ENCODE measurements at regions not wholly inside any gene's neighbourhood (a gene's known extent, or its start where the extent isn't known, plus 50 kb on each side); places are given as distances from the start of the nearest gene placed in this dataset.

DNA sequence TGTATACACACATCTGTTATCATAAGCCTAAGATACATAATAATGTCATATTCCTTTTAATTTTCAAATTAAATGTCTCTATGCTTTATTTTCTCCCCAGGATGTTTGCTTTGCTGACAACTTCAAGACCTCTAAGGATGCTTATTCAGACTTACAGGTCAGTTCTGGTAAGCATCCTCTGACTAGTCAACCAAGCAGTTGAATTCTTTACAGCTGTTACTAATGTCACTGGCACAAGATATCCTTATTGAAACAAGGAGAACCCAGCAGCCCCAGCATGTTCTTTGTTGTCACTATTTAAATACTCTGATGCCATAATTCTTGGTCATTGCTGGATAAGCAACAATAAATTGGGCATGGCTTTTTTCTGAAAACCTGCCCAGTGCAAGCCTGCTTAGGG is 232.3 kb upstream of the PMFBP1 start:
- TF ChIP-seq, protein P1, sequence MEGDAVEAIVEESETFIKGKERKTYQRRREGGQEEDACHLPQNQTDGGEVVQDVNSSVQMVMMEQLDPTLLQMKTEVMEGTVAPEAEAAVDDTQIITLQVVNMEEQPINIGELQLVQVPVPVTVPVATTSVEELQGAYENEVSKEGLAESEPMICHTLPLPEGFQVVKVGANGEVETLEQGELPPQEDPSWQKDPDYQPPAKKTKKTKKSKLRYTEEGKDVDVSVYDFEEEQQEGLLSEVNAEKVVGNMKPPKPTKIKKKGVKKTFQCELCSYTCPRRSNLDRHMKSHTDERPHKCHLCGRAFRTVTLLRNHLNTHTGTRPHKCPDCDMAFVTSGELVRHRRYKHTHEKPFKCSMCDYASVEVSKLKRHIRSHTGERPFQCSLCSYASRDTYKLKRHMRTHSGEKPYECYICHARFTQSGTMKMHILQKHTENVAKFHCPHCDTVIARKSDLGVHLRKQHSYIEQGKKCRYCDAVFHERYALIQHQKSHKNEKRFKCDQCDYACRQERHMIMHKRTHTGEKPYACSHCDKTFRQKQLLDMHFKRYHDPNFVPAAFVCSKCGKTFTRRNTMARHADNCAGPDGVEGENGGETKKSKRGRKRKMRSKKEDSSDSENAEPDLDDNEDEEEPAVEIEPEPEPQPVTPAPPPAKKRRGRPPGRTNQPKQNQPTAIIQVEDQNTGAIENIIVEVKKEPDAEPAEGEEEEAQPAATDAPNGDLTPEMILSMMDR (IDR thresholded peaks at IDR 0.05 in 4 of 5, conservative IDR thresholded peaks at IDR 0.05 in 1 of 5) = no peak
- no peak for TF ChIP-seq POLR2A (IDR thresholded peaks at IDR 0.05)
